A549 (cell line): ENCODE measurements at regions not wholly inside any gene's neighbourhood (a gene's known extent, or its start where the extent isn't known, plus 50 kb on each side); places are given as distances from the start of the nearest gene placed in this dataset.
A peak's percentile ranks its signal among the peaks of the same experiment; 100 is the strongest.
"Not testable (repeated sequence)": the region's sequence is repeated elsewhere in the genome, so short reads cannot be mapped to it uniquely, and the experiment has no call there.

Experiments used
- ATAC-seq, 2 experiments: fragments of 200-7000 bp in 1 of 2; fragments of >200 bp in 1 of 2; cut with Nextera tagmentation in 1 of 2; cut with Tn5 transposase in 1 of 2; 3 replicates each; pipeline versions ENCODE4 v1.8.0 to v1.9.1; 2018 to 2020; ENCODE audit warnings: mild to moderate bottlenecking in 1 of 2, moderate library complexity in 1 of 2
- CTCF ChIA-PET: fragments of 300-600 bp; sonication (Branson Sonifier 250); formaldehyde crosslinking; extraction: SDS; loops from one replicate; lab custom pipeline; 2021; ENCODE audit warnings: antibody characterized with exemption, inconsistent platforms; lab: Yijun Ruan, JAX
- POLR2A ChIA-PET: fragments of 350-600 bp; formaldehyde crosslinking; extraction: SDS; loops from one replicate; lab custom pipeline; 2021; ENCODE audit warnings: antibody characterized with exemption, inconsistent platforms; lab: Yijun Ruan, JAX
- DNase-seq, 2 experiments: peaks; one replicate each; pipeline versions ENCODE4 v3.0.0 to v3.0.0-alpha.2; 2011 to 2016; ENCODE audit warnings: low read depth in 1 of 2, low spot score in 1 of 2
- FAIRE-seq: peaks from 2 replicates; lab custom pipeline; 2011; peaks lifted over from hg19 to GRCh38; lab: Jason Lieb, UNC
- H3K27ac ChIP-seq, 2 experiments: fragments of >200 bp; sonication (Bioruptor Twin); formaldehyde crosslinking; 3 replicates each; pipeline ENCODE4 v1.5.1; 2016 to 2017
- H3K4me1 ChIP-seq: fragments of >200 bp; sonication (Bioruptor Twin); formaldehyde crosslinking; 3 replicates; pipeline ENCODE4 v1.6.1; 2016
- H3K4me2 ChIP-seq: fragments of >200 bp; sonication (Bioruptor Twin); formaldehyde crosslinking; 3 replicates; pipeline ENCODE4 v1.6.1; 2016
- H3K4me3 ChIP-seq: fragments of >200 bp; sonication (Bioruptor Twin); formaldehyde crosslinking; 3 replicates; pipeline ENCODE4 v1.5.1; 2016
- H3K9me3 ChIP-seq: fragments of >200 bp; sonication (Bioruptor Twin); formaldehyde crosslinking; 3 replicates; pipeline ENCODE4 v1.6.1; 2016
- BCL3 ChIP-seq: fragments of >200 bp; sonication (Bioruptor Twin); formaldehyde crosslinking; IDR thresholded peaks from 3 replicates; pipeline ENCODE4 v1.6.1; 2016
- CBX2 ChIP-seq: fragments of 200-600 bp; sonication (generic); IDR thresholded peaks from 2 replicates; pipeline ENCODE4 v1.6.1; 2016; ENCODE audit warnings: low read depth, mild to moderate bottlenecking, borderline replicate concordance
- CHD2 ChIP-seq: fragments of 150-350 bp; IDR thresholded peaks from 2 replicates; pipeline ENCODE4 v1.6.1; 2014; ENCODE audit warnings: low read length; ENCODE audit not compliant: partially characterized antibody
- CHD4 ChIP-seq: fragments of 200-600 bp; sonication (generic); IDR thresholded peaks from 2 replicates; pipeline ENCODE4 v1.6.1; 2016; ENCODE audit warnings: antibody characterized with exemption, mild to moderate bottlenecking, borderline replicate concordance
- ELK1 ChIP-seq: fragments of 150-350 bp; IDR thresholded peaks from 2 replicates; pipeline ENCODE4 v1.6.1; 2014; ENCODE audit warnings: low read depth, mild to moderate bottlenecking, low read length
- EP300 ChIP-seq, 2 experiments: fragments of >200 bp; sonication (Bioruptor Twin); formaldehyde crosslinking; IDR thresholded peaks; 2 replicates in 1 of 2; 3 replicates in 1 of 2; pipeline ENCODE4 v1.6.1; 2016 to 2017
- FOSB ChIP-seq: fragments of 250-450 bp; sonication (Bioruptor Pico); IDR thresholded peaks from 2 replicates; pipeline ENCODE4 v1.5.0; 2020; ENCODE audit warnings: mild to moderate bottlenecking, moderate library complexity
- FOXS1 ChIP-seq: fragments of 250-450 bp; sonication (Bioruptor Pico); IDR thresholded peaks from 2 replicates; pipeline ENCODE4 v1.5.0; 2020; ENCODE audit warnings: mild to moderate bottlenecking, moderate library complexity
- HMGXB4 ChIP-seq: fragments of 250-450 bp; sonication (Bioruptor Pico); IDR thresholded peaks from 2 replicates; pipeline ENCODE4 v1.5.0; 2021; ENCODE audit warnings: mild to moderate bottlenecking, moderate library complexity, borderline replicate concordance
- KDM1A ChIP-seq: fragments of 200-600 bp; sonication (generic); IDR thresholded peaks from 2 replicates; pipeline ENCODE4 v1.6.1; 2016; ENCODE audit warnings: low read depth, mild to moderate bottlenecking
- KDM5A ChIP-seq: fragments of 200-600 bp; sonication (generic); IDR thresholded peaks from 2 replicates; pipeline ENCODE4 v1.6.1; 2016; ENCODE audit warnings: antibody characterized with exemption, mild to moderate bottlenecking
- MAFK ChIP-seq: fragments of 450-650 bp; IDR thresholded peaks from 2 replicates; pipeline ENCODE4 v1.6.1; 2014; ENCODE audit not compliant: partially characterized antibody
- MAZ ChIP-seq: fragments of 150-350 bp; IDR thresholded peaks from 2 replicates; pipeline ENCODE4 v1.6.1; 2014; ENCODE audit warnings: antibody characterized with exemption, low read depth, low read length, borderline replicate concordance
- MYC ChIP-seq: IDR thresholded peaks from 2 replicates; pipeline ENCODE4 v1.6.1; 2012; ENCODE audit warnings: mild to moderate bottlenecking, inconsistent platforms, low read length, improper control_type of control experiment, borderline replicate concordance
- RCOR1 ChIP-seq: fragments of 150-350 bp; IDR thresholded peaks from 2 replicates; pipeline ENCODE4 v1.6.1; 2014; ENCODE audit warnings: antibody characterized with exemption, low read length, low read depth
- SMC3 ChIP-seq: fragments of >200 bp; sonication (Bioruptor Twin); formaldehyde crosslinking; IDR thresholded peaks from 3 replicates; pipeline ENCODE4 v1.6.1; 2018; ENCODE audit warnings: inconsistent platforms
- WGBS: methylation state at CpG from one replicate; pipeline ENCODE4 v1.1.6; 2017; ENCODE audit errors: missing lambda C conversion rate; 5-methylcytosine and 5-hydroxymethylcytosine counted together

GRCh38 chr9:107817595-107818502 lies 328.3 kb upstream of the KLF4 start:
- H3K4me3 ChIP-seq, POLR2A ChIA-PET, H3K27ac ChIP-seq, H3K4me2 ChIP-seq, H3K9me3 ChIP-seq, DNase-seq, FAIRE-seq, ATAC-seq, H3K4me1 ChIP-seq: not testable (repeated sequence)
- WGBS: 91% methylated on average over 16 of the region's 55 CpGs
- peak; percentile 56 for TF ChIP-seq MAFK
- TF ChIP-seq, all 56 proteins: peak for 1; not testable (repeated sequence) for 55
- CTCF ChIA-PET: not testable (repeated sequence)

- ChIA-PET POLR2A (no interaction called here), CTCF (no interaction called here)
- Histone ChIP-seq H3K4me2 (no peak overlapping the region), H3K4me1 (no peaks in the 10 kb centered on the region)
- 57% methylated on average over 2 of the region's 2 CpGs for WGBS
- ATAC-seq: no peak
- TF ChIP-seq CHD4 (no peak), EP300 (IDR thresholded peaks at IDR 0.05) (no peak), CHD2 (no peak), MYC (no peak), KDM1A (no peak), ELK1 (no peak), FOSB (no peak), CBX2 (no peak), RCOR1 (no peak), FOXS1 (CRISPR knock-in tag) (no peak), BCL3 (no peak), HMGXB4 (CRISPR knock-in tag) (no peak), MAZ (no peak), KDM5A (no peak)
- TF ChIP-seq, all 56 proteins: peak for 0
- DNase-seq: no peak
- no peaks in the 10 kb centered on the region for H3K9me3 ChIP-seq
- no peak for FAIRE-seq
- H3K27ac ChIP-seq: no peak overlapping the region
- H3K4me3 ChIP-seq: no peak overlapping the region
Observed at GRCh38 chr9:107816561-107817021, 327.0 kb upstream of the KLF4 start.

- no peak for FAIRE-seq
- no peak for ATAC-seq
- Histone ChIP-seq H3K4me2 (no peak overlapping the region), H3K4me3 (no peak overlapping the region), H3K9me3 (no peaks in the 10 kb centered on the region), H3K4me1 (no peaks in the 10 kb centered on the region), H3K27ac (no peak overlapping the region)
- DNase-seq: no peak
- WGBS: 61% methylated on average over 6 of the region's 6 CpGs
- ChIA-PET POLR2A (no interaction called here), CTCF (no interaction called here)
- TF ChIP-seq SMC3 (no peak), BCL3 (no peak)
Observed at GRCh38 chr9:107815782-107816560, 326.4 kb upstream of the KLF4 start.
